Effector memory CD8-positive, alpha-beta T cell (primary cell): ENCODE measurements at regions not wholly inside any gene's neighbourhood (a gene's known extent, or its start where the extent isn't known, plus 50 kb on each side); places are given as distances from the start of the nearest gene placed in this dataset.

Experiments used
- ATAC-seq: fragments of 150-1000 bp; cut with Tn5 transposase; replicated peaks from 2 replicates; pipeline ENCODE4 v1.10.0; 2021; ENCODE audit warnings: mild to moderate bottlenecking, moderate library complexity
- DNase-seq, 3 experiments: peaks; one replicate each; pipeline ENCODE4 v3.0.0; 2021
- H3K27ac Mint-ChIP-seq, 2 donors: one replicate each; pipeline ENCODE4 v1.8.0; 2022; ENCODE audit warnings: mild to moderate bottlenecking in 2 of 2, mixed read lengths in 2 of 2, moderate library complexity in 2 of 2
- H3K27me3 Mint-ChIP-seq, 2 donors: one replicate each; pipeline ENCODE4 v1.8.0; 2022; ENCODE audit warnings: mixed read lengths in 2 of 2
- H3K36me3 Mint-ChIP-seq: one replicate; pipeline ENCODE4 v1.8.0; 2022; ENCODE audit warnings: mild to moderate bottlenecking, moderate library complexity, mixed read lengths; ENCODE audit not compliant: insufficient read depth
- H3K4me1 Mint-ChIP-seq, 2 donors: one replicate each; pipeline ENCODE4 v1.8.0; 2022; ENCODE audit warnings: low read depth in 2 of 2, mixed read lengths in 2 of 2
- H3K4me3 Mint-ChIP-seq, 2 donors: one replicate each; pipeline ENCODE4 v1.8.0; 2022; ENCODE audit warnings: mild to moderate bottlenecking in 2 of 2, mixed read lengths in 2 of 2, moderate library complexity in 2 of 2
- H3K9me3 Mint-ChIP-seq, 2 donors: one replicate each; pipeline ENCODE4 v1.8.0; 2022; ENCODE audit warnings: mixed read lengths in 2 of 2

DNA sequence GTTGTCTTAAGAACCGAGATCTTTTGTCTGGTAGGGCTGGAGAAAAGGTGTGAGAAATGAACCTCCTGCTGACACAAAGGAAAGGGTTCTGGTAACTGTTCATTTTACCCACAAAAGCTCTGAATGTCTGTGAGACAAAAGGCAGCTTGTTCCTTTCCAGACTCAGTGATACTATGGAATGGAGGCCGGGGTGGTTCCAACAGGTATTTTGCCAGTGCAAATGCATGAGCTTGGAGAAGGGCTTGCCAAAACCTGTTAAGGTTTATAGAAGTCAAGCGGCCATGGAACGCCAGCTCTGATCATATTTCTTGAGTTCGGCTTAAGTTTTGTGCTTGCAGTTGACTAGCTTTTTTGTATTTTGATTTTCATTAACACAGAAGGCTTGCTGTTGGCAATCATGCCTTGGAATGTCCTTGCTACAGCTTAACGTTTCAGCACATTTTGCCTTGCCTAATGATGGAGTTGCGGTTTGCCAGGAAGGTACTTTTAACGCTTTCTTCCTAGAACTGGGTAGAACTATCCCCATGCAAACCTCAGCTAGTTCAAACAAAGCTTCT, 328.6 kb downstream of the PIK3R1 start:
- Mint-ChIP-seq H3K27ac (no peak overlapping the region), H3K36me3 (no peaks in the 10 kb centered on the region), H3K4me3 (no peak overlapping the region), H3K27me3 (peaks cover 30 to 36% of the 10 kb centered on the region in 2 donors), H3K4me1 (no peaks in the 10 kb centered on the region), H3K9me3 (no peaks in the 10 kb centered on the region)
- DNase-seq (no peak), ATAC-seq (no peak)

DNA sequence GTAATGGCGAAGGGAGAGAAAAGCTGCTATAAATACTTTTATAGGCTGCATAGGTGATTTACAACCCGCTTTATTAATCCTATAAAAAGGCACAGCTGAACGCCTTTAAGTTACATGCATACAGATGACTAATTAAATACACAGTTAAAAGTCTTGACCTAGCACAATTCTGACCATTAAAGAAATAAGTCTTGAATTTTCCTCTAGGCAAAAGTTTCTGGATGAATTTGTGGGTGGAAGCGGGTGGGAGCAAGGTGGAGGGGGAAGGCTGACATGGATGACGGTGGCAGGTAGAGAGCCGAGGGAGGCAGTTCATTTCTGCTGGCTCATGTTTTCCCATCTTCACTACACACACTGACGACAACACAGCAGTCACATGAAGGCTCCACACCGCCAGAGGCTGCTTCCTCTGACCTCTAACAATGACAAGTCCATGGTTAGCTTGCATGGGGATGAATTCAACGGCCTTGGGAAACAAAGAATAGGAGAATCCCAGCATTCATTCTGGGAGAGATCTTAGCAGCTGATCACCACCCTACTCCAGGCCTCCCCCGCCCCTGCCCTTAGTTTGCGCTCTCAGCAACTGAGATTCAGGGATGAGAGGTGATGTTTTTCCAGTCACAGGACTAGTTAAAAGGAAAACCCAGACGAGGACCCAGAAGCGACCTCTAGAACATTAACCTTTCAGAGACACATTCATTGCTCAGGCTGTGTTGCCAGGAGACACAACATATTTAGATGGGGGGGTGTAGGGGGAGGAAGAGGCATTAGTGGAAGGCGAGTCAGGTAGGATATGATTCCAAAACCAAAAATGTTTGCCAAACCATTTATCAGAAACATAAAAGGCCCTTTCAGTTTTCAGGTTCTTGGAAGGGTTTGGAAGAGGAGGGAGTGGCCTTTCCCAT, 329.3 kb downstream of the PIK3R1 start:
- no peak for DNase-seq
- ATAC-seq = no peak
- H3K27me3 Mint-ChIP-seq = peaks cover 23 to 29% of the 10 kb centered on the region in 2 donors
- no peaks in the 10 kb centered on the region for H3K4me1 Mint-ChIP-seq
- no peaks in the 10 kb centered on the region for H3K9me3 Mint-ChIP-seq
- H3K4me3 Mint-ChIP-seq = no peak overlapping the region
- no peaks in the 10 kb centered on the region for H3K36me3 Mint-ChIP-seq
- H3K27ac Mint-ChIP-seq = no peak overlapping the region

DNA sequence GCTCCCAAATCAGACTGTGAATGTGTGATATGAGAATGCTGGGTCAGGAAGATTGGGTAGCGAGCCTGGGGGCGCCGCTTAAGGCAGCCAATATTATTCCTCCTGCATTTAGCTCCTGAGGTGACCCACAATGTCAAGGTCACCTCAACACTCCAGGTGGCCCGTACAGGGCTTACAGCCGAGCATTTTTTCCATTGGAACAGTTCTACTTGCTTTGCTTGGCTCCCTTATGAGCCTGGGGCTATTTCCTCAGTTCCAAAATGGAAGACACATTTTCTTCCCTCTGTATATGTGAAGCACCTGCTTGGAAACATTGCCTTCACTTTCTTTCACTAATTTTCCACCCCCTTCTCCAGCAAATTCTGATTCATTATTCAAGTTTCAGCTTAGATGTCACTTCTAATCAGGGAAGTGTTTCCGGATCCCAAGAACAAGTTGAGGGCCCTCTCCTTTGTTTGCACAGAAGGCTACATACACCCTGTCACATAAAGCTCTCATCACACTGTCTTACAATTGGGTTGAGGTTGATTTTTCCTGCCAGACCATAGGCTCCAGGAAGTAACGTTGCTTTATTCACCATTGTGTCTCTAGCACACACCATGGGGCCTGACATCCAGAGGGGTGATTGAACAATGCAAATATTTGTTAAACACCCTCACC, 330.2 kb downstream of the PIK3R1 start:
- DNase-seq (no peak), ATAC-seq (no peak)
- H3K4me3 Mint-ChIP-seq = no peak overlapping the region
- no peaks in the 10 kb centered on the region for H3K36me3 Mint-ChIP-seq
- H3K27me3 Mint-ChIP-seq = peaks cover 14 to 20% of the 10 kb centered on the region in 2 donors
- no peak overlapping the region for H3K27ac Mint-ChIP-seq
- H3K4me1 Mint-ChIP-seq = no peaks in the 10 kb centered on the region
- no peaks in the 10 kb centered on the region for H3K9me3 Mint-ChIP-seq

DNA sequence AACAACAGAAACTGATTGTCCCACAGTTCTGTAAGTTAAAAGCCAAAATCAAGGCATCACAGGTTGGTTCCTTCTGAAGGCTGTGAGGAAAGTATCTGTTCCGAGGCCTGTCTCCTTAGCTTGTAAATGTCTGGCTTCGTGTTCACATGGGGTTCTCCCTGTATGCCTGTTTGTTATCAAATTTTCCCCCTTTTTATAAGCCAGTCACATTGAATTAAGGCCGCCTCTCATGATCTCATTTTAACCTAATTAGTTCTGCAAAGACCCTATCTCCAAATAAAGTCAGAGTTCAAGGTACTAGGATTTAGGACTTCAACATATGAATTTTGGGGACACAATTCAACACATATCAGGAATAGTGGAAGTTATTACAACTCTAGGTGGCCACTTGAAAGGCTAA, 331.5 kb downstream of the PIK3R1 start:
- no peak overlapping the region for H3K27ac Mint-ChIP-seq
- no peaks in the 10 kb centered on the region for H3K4me1 Mint-ChIP-seq
- H3K36me3 Mint-ChIP-seq = no peaks in the 10 kb centered on the region
- no peaks in the 10 kb centered on the region for H3K9me3 Mint-ChIP-seq
- H3K4me3 Mint-ChIP-seq = no peak overlapping the region
- no peak for DNase-seq
- H3K27me3 Mint-ChIP-seq = peaks cover 6 to 10% of the 10 kb centered on the region in 2 donors
- ATAC-seq = no peak

DNA sequence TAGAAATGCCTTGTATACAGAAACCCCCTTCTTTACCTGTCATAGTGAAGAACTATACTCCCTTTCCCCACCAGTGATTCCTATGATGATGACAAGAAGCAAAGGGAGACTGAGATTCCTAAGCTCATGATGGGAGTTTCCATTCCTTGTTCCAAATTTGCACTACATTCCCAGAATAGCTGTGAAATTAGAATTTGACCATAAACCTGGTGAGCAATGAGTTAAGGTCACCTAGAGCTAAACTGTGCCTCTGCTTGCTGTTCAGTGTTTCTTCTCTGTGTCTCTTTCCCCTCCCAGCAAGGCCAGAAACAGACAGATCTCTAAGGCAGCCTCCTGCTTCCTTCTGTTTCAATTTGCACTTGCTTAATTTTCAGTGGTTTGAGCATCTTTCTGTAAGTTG, 332.1 kb downstream of the PIK3R1 start:
- ATAC-seq (no peak), DNase-seq (no peak)
- no peaks in the 10 kb centered on the region for H3K4me1 Mint-ChIP-seq
- H3K27me3 Mint-ChIP-seq = peaks cover 6 to 10% of the 10 kb centered on the region in 2 donors
- no peak overlapping the region for H3K27ac Mint-ChIP-seq
- H3K9me3 Mint-ChIP-seq = no peaks in the 10 kb centered on the region
- no peaks in the 10 kb centered on the region for H3K36me3 Mint-ChIP-seq
- H3K4me3 Mint-ChIP-seq = no peak overlapping the region

DNA sequence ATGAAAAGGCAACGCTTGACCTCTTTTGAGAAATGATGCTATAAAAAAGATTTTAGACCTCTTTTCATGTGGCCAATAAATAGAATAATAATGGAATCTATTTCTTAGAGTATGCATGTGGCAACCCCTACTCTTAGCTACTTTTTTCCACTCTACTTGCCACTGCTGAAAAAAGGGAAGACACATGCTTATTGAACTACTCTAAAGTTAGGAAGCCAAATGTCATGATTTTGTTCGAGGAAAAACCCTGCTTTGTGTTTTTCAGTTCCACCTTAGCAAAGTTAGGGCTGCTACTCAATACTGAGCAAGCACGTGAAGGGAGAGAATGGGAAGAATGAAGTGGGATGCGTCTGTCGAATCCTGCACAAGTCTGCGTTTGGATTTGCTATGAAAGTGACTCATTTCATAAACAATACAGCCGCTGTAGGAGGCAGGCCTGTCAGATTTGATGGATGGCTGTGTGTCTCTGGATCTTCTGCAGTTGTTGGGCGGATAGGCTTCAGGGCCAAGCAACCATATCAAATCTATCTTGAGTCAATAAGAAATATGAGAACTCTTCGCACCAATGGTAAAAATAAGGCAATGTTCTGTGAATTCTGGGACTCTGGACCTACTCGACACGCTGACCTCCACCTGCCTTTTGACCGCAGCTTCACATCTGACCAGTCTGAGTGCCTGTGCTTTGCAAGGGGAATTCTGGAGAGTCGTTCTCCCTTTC, 333.6 kb downstream of the PIK3R1 start:
- Mint-ChIP-seq H3K4me3 (no peak overlapping the region), H3K27ac (no peak overlapping the region), H3K36me3 (no peaks in the 10 kb centered on the region), H3K9me3 (no peaks in the 10 kb centered on the region), H3K4me1 (no peaks in the 10 kb centered on the region), H3K27me3 (peaks cover under 1 to 3% of the 10 kb centered on the region in 2 donors)
- no peak for ATAC-seq
- no peak for DNase-seq

DNA sequence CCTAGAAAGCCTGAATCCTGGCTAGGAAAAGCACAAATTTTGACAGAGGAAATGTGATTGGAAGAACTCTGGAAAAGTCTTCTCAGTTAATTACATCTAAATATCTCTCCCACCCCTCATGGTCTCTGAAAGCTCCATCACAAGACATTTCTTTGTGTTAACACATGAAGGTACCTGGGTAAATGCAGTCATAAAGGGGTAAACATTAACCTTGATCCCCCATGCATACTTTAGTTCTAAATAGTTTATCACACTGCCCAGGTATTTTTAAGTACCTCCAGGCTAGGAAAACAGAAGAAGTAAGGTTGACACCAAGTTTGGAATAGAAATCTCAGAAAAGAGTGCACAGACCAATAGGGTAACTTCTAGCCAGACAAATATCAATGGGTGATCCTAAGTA, 334.5 kb downstream of the PIK3R1 start:
- DNase-seq (no peak), ATAC-seq (no peak)
- H3K27me3 Mint-ChIP-seq = no peaks in the 10 kb centered on the region
- no peak overlapping the region for H3K27ac Mint-ChIP-seq
- H3K36me3 Mint-ChIP-seq = no peaks in the 10 kb centered on the region
- no peaks in the 10 kb centered on the region for H3K9me3 Mint-ChIP-seq
- H3K4me1 Mint-ChIP-seq = no peaks in the 10 kb centered on the region
- H3K4me3 Mint-ChIP-seq = no peak overlapping the region

DNA sequence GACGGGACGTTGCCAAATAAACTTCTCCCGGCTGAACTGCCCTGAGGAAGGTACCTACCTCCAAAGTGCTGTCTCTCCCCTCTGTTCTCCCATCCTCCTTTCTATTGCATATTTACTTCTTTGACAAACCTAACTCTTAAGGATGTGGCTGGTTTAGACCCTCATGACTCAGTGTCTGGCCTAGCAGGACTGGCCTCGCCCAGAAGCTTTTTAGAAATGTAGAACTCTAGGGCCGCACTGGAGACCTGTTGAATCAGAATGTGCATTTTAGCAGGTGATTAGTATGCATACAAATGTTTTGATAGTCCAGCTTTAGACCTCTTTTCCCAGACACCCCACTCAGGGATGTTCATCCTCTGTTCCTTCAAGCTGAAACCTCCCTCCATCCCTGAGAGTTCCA, 335.9 kb downstream of the PIK3R1 start:
- ATAC-seq = no peak
- Mint-ChIP-seq H3K9me3 (no peaks in the 10 kb centered on the region), H3K4me3 (no peak overlapping the region), H3K36me3 (no peaks in the 10 kb centered on the region), H3K4me1 (no peaks in the 10 kb centered on the region), H3K27ac (no peak overlapping the region), H3K27me3 (no peaks in the 10 kb centered on the region)
- no peak for DNase-seq

DNA sequence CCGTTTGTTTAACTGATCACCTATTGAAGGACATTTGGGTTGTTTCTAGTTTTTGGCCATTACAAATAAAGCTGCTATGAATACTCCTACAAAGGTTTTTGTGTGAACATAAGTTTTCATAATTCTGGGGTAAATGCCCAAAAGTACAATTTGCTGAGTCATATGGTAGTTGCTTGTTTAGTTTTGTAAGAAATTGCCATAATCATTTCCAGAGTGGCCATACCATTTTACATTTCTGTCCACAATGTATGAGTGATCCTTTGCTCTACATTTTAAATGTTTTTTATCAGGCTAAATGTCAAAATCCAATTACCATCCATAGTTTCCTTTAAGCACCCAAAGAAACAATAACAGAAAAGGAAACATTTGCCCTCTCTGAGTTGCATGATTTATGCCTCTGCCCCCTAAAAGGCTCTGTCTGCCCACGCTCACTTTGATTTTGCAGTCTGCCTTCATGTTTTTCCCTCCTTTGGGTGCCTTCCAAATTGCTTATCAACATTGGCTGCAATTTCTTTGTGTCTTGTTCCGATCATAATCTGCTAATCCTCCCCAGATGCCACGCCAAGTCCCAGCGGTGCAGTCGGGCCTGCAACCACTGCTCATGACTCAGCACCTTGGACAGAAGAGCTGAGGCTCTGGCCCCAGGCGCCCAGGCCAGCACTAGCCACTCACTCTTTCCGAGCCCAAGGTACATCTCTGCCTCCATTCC, 339.2 kb downstream of the PIK3R1 start:
- ATAC-seq (no peak), DNase-seq (no peak)
- no peaks in the 10 kb centered on the region for H3K9me3 Mint-ChIP-seq
- no peaks in the 10 kb centered on the region for H3K27me3 Mint-ChIP-seq
- H3K4me3 Mint-ChIP-seq = no peak overlapping the region
- no peaks in the 10 kb centered on the region for H3K36me3 Mint-ChIP-seq
- H3K27ac Mint-ChIP-seq = no peak overlapping the region
- no peaks in the 10 kb centered on the region for H3K4me1 Mint-ChIP-seq

DNA sequence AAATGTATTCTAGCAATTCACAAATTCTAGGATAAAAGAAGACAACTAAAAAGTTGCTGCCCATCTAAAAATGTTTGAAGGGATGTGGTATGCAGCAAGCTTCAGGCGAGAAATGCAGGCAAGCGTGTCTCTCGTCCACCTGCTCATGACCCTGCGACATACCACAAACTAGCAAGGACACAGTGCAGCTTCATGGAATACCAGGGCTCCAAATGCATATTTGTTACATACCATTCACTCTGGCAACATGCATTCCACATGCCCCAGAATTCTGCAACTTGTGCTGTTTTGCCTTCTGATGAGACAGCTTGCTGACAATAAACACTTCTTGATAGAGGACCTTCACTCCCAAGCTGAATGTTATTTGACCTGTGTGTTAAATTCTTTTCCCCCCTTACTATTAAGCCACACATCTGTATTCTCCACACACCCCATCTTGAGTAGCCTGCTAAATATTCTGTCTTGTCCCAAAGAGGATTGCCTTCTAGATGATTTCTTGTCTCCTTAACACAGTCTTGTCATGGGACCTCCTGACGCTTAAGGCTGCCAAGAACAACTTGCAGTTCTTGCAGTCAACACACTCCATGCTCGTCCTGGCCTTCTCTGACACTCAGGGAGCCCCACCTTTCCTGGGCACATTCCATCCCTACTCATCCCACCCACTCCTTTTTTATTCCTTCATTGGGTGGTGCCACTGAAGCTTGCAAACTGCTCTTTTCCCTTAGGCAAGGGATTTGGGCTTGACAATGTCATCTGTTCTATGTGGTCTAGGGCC, 340.5 kb downstream of the PIK3R1 start:
- Mint-ChIP-seq H3K4me1 (no peaks in the 10 kb centered on the region), H3K4me3 (no peak overlapping the region), H3K9me3 (no peaks in the 10 kb centered on the region), H3K27me3 (no peaks in the 10 kb centered on the region), H3K36me3 (no peaks in the 10 kb centered on the region), H3K27ac (no peak overlapping the region)
- ATAC-seq (no peak), DNase-seq (no peak)

DNA sequence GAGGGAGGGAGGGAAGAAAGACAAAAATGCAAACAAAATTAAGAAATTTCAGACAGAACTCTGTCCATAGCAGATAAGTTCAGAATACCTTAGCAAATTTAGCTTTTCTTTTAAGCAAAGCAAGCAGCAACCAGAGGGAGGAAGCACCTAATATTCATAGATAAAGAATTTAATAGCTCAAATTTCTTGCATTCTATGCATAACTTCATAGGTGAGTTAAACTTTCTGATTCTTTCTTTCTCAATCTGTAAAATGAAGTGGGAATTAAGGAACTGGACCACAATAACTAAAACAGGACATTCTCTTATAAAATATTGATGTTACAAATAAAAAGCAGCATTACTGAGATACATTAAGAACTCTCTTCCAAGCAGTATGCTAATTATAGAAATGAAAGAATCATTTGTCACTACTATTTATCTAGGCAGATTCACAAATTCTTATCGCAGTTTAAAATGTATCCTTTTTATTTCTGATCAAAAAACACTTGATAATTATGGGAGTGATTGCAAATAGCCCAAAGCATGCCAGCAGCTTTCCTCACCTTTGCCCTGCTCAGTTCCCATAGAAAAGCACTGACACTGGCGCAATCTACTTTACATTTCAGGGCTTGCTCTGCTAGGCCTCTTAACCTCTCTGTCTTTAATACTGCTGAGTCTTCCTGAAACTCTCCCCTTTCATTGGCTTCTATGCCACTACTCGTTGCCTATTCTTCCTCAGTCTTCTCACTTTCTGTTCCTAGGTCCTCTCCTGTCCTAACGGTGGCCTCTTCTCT, 341.8 kb downstream of the PIK3R1 start:
- ATAC-seq (no peak), DNase-seq (no peak)
- Mint-ChIP-seq H3K4me3 (no peak overlapping the region), H3K27ac (no peak overlapping the region), H3K9me3 (no peaks in the 10 kb centered on the region), H3K27me3 (no peaks in the 10 kb centered on the region), H3K4me1 (no peaks in the 10 kb centered on the region), H3K36me3 (no peaks in the 10 kb centered on the region)

DNA sequence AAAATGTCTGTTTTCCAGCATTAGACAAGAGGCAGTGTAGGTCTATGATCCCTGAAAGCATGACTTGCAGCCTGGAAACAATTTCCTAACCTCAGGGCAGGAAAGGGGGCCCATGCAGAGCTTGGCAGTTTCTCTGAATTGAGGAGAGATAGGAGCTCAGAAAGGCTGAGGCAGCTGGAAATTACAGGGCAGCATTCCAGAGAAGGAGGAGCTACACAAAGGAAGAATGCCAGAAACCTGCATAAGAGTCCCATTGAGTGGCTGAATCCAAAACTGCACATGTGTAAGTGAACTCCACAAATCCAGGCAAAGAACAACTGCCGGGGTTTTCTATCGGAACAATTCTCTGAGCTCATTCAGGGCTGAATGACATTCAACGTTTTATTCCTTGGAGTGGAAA, 346.8 kb downstream of the PIK3R1 start:
- ATAC-seq (no peak), DNase-seq (no peak)
- peaks cover 11 to 36% of the 10 kb centered on the region in 2 donors for H3K27me3 Mint-ChIP-seq
- H3K4me3 Mint-ChIP-seq = no peak overlapping the region
- no peaks in the 10 kb centered on the region for H3K4me1 Mint-ChIP-seq
- H3K36me3 Mint-ChIP-seq = no peaks in the 10 kb centered on the region
- no peak overlapping the region for H3K27ac Mint-ChIP-seq
- H3K9me3 Mint-ChIP-seq = peaks cover 0 to 7% of the 10 kb centered on the region in 2 donors
